ENCODE measurements at regions not wholly inside any gene's neighbourhood (a gene's known extent, or its start where the extent isn't known, plus 50 kb on each side); places are given as distances from the start of the nearest gene placed in this dataset.

- TF ChIP-seq CTCF (IDR thresholded peaks at IDR 0.05; ENCODE audit: insufficient read depth, low read depth, low read length): no peak
Measured at GRCh38 chr5:174384509-174384947, 339.0 kb downstream of the NSG2 start.

GRCh38 chr5:174386306-174386705 is 338.1 kb upstream of the MSX2 start:
- DNase-seq (ENCODE audit: low read depth): no peak
- no peak overlapping the region for H3K4me3 ChIP-seq (ENCODE audit: low read depth, low read length)
- no peak for TF ChIP-seq CTCF (IDR thresholded peaks at IDR 0.05; ENCODE audit: insufficient read depth, low read depth, low read length)

More at GRCh38 chr5:174384509-174384947, 339.0 kb downstream of the NSG2 start:
- DNase-seq (ENCODE audit: low read depth): peak; percentile 90
- H3K4me3 ChIP-seq (ENCODE audit: low read depth, low read length): no peak overlapping the region

GRCh38 chr5:174386846-174387245 is 337.5 kb upstream of the MSX2 start:
- no peak for DNase-seq (ENCODE audit: low read depth)
- TF ChIP-seq CTCF (IDR thresholded peaks at IDR 0.05; ENCODE audit: insufficient read depth, low read depth, low read length): no peak
- H3K4me3 ChIP-seq (ENCODE audit: low read depth, low read length): no peak overlapping the region

GRCh38 chr5:174387448-174387847 is 336.9 kb upstream of the MSX2 start:
- TF ChIP-seq CTCF (IDR thresholded peaks at IDR 0.05; ENCODE audit: insufficient read depth, low read depth, low read length): no peak
- no peak overlapping the region for H3K4me3 ChIP-seq (ENCODE audit: low read depth, low read length)
- DNase-seq (ENCODE audit: low read depth): peak; percentile 51

GRCh38 chr5:174392892-174393291 is 331.5 kb upstream of the MSX2 start:
- H3K4me3 ChIP-seq (ENCODE audit: low read depth, low read length): no peak overlapping the region
- no peak for TF ChIP-seq CTCF (IDR thresholded peaks at IDR 0.05; ENCODE audit: insufficient read depth, low read depth, low read length)

GRCh38 chr5:174396541-174396940 is 327.8 kb upstream of the MSX2 start:
- no peak for TF ChIP-seq CTCF (IDR thresholded peaks at IDR 0.05; ENCODE audit: insufficient read depth, low read depth, low read length)
- H3K4me3 ChIP-seq (ENCODE audit: low read depth, low read length): no peak overlapping the region
- DNase-seq (ENCODE audit: low read depth): no peak

More at GRCh38 chr5:174392892-174393291, 331.5 kb upstream of the MSX2 start:
- no peak for DNase-seq (ENCODE audit: low read depth)

- no peak overlapping the region for H3K4me3 ChIP-seq (ENCODE audit: low read depth, low read length)
- DNase-seq (ENCODE audit: low read depth): no peak
- no peak for TF ChIP-seq CTCF (IDR thresholded peaks at IDR 0.05; ENCODE audit: insufficient read depth, low read depth, low read length)
Measured at GRCh38 chr5:174397206-174397605, 327.2 kb upstream of the MSX2 start.
